Stimulated activated CD8-positive, alpha-beta memory T cell treated with anti-CD3 and anti-CD28 coated beads, Interleukin-2, amount 100 ng/mL, for 48 hours (primary cell): ENCODE measurements at regions not wholly inside any gene's neighbourhood (a gene's known extent, or its start where the extent isn't known, plus 50 kb on each side); places are given as distances from the start of the nearest gene placed in this dataset.

Experiments
- DNase-seq, 2 donors: peaks; one replicate each; pipeline ENCODE4 v3.0.0-alpha.2; 2020; ENCODE audit warnings: low read depth in 2 of 2

DNA sequence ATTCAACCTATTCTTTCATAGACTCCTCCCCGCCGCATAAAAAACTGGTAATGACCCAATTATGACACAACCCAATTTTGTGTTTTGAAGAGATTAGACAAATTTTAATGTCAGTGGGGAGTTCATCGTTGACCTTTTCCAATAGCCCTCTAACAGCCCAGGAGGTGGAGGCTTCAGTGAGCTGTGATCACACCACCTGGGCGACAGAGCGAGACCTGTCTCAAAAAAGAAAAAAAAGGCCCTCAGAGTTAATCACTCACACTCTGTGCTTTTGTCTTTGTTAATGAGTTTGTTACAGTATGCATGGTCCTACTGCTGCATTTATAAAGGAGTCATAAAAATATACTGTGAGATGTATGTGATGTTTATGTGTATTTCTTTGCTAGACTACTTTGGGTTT is 510.6 kb downstream of the CPS1 start:
- no peak for DNase-seq

DNA sequence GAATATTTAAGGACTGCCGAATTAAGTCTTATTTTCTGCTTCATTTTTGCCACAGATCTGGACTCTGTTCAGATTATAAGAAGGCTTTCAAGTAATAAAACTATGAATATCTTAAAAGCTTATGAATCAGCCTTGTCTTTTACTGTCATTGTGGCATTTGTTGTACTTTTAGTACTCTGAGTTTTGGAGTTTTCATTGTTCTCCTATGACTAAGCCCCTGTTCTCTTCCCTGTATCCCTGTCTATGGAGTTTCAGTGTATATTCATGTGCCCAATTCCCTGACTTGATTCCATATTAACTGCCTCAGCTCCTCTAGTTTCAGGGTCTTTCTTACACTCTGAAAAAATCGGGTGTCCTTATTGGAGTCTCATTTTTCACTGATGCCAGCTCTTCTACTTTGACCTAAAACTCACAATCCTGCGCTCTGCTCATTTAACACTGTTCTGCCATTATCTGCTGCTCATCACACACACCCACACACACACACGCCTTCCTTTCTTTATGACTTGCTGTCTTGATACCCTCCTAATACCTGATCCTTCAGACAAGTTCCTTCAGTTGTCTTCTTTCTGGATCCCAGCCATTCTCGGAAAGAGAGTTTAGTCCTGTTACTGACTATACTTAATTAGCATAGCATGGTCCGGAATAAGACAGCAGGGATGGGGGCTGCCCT is 511.8 kb downstream of the CPS1 start:
- no peak for DNase-seq

DNA sequence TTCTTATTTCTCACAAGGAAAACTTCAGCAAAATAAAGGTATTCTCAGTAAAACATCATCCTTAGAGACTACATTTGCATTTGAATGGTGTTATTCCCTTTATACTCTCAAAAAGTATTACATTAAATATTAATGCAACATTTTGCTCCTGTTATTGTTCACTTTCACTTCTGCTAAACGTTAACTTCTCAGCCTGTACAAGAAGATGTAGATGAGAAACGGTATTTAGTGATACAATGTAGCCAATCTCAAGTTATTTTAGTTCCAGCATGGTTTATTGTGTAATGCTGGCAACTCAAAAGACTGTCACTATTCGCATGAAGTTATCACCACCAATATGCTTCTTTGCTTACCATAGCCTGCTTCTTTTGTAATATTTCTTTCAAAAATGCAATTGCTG is 514.1 kb downstream of the CPS1 start:
- DNase-seq = no peak

DNA sequence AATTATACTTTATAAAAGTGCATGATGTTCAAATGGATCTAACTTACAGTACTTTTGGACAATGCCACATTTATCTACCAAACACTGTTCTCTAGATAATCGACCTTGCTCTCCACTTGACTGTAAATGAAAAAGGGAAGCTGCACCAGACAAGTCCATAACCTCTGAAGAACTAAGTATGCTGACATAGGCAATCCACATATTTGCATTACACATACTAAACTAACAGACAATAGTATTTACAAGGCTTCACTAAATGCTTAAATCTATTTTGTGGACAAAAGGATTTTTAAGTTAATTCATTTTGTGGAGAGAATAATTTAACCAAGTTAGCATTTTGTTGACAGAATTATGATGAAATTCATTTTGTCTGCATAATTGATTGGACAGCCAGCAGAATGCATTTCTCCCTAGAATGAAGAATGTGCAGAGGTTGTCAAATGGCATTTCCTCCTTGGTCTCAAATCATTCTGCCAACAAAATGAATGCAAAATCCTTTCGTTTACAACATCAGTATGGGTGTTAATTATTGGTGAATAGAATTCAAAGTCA is 520.9 kb downstream of the CPS1 start:
- DNase-seq = no peak

DNA sequence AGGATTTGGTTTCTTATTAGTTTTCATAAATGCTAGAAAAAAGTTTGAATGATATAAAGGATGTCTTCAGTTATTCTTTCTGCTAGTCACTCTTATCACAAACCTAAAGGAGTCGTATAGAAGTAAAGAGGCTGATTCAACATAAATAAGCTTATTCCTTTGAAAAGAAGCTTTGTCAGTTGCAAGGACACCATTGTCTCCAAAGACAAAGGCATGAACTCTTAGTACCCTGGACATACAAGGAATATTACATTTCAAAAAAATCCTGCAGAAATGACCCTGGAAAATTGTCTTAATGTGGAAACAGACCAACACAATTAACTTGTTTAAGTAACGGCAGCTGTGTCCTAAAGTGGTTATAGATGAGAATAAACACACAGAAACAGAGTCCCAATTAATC is 528.0 kb downstream of the CPS1 start:
- no peak for DNase-seq

DNA sequence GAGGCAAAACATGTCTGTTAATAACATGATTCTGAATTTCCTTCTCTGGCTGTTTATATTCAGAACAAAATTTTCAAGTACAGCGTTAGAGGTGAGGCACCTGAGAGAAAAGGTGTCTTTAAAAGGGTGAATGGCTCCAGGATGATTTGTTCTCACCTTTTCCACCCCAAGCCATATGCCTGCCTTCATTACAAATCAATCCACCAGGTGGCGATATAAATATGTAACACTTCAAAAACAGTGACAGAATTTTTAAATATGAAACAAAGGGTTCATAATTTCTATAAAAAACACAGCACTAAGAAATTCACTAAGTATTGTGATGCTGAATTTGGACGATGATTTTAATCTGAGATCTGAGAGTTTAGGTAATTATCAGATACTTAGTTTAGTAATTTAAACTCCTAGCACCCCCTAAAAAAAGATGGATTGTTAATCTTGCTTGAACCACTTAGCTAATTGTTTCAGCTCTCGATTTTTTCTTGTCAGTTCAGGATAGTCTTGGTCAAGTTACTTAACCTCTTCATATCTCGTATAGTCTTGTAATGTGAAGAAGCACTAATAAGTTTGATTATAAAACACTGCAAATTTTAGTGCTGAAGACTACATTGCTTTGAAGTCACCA is 528.8 kb downstream of the CPS1 start:
- DNase-seq = no peak

DNA sequence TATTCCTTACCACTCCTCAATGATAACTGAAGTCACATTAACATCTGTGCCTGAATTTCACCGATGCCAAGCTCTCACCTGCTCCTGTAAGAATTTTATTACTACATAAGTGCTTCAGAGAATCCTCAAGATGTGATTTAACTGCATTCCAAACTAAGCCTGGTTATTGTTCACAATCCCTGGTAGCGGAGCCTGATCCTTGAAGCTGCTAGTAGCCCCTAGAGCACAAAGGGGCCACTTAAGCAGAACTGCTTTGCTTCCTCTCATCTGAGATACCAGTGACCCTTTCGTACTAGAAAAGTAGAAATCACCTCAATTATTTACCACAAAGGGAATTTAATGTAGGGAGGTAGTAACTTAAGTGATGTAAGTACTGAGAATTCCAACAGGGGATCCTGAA is 529.6 kb downstream of the CPS1 start:
- DNase-seq = no peak

DNA sequence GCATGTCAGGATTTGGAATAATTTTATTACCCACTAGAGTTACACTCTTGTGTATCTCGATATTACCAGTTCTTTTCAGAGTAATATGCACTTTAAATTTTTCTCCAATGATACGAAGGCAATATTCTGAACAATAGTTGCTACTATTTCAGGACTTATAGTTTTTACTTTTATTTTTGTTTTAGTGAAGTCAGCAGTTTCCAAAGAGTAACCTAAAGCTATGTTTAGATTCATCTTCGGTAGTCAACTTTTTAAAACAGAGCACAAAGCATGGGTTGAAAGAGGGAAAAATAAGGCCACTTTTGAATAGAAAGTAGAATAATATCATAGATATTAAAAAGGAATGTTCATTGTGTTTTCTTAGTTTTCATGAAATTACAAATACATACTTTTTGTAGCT is 532.7 kb downstream of the CPS1 start:
- no peak for DNase-seq

DNA sequence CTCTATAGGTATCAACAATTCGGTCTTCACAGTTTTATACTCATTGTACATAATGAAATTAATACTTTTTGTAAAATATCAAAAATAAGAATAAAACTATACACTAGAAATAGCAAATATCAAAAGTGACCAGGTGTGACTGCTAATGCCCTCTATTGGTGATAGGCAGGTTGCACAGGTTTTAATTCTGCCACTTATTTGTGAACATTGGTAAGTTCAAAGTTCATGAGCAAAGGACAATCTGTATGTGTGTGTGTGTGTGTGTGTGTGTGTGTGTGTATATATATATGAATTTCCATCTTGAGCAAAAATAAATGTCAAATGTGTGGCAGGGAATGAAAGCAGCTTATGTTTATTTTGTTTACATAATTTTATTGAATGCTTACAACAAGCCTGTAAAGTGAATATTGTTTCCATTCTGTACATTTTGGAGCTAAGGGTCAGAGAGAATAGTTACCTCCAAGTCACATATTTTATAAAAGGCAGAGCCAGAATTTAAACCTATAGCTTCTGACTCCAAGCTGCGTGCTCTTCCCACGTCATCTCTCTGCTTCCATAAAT is 537.4 kb downstream of the CPS1 start:
- DNase-seq = no peak

DNA sequence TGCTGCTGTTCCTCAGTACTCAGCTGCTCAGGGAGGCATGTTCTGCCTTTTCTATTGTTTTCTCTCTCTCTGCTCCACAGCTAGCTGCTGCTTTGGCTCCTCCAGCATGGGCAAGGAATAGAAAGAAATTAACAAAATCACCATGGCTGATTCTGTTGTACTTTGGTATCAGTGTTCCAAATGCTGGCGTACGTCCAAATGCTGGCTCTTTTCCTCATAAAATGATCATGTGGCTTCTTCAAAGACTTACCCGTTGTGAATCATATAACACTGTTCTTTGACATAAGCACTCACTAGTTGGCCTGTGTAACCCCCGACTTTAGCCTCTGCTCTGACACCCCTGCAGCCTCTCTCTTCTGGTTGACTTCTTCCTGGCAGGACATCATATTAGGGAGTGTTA is 547.6 kb downstream of the CPS1 start:
- DNase-seq = no peak

DNA sequence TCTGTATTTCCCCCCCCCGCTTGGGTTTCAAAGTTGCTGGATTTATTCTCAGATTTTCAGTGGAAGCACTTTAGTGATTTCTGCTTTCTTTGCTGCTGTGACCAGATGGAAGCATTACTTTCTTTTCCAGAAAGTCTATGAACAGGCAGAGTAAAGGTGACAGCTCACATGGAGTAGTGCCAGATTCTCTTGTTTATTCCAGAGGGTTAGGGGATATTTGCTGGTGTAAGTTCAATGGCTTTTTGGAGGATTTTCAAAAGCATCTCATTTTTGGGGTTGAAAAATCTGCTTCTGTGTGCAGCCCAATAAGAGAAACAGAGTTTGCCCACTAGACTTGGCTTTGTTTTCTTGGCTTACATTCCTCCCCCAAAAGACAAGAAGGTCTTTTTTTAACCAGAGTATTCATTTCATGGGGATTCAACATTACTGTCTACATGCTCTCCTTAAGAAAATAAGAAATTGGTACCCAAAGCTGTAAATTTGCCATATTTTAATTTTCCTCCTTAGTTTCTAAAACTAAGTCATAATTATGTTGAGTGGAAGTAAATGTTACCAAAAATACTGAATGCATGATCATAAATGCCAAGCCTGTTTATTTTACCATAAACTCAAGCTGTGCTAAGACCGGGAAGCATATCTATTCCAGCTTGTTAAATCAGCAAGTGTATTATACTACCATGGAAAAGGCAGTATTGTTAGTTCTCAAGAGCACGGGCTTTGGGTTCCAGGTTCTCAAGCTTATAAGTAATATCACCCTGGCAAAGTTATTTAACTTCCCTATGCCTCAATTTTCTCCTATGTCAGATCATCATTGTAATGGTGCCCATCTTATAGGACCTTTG is 557.2 kb downstream of the CPS1 start:
- no peak for DNase-seq

DNA sequence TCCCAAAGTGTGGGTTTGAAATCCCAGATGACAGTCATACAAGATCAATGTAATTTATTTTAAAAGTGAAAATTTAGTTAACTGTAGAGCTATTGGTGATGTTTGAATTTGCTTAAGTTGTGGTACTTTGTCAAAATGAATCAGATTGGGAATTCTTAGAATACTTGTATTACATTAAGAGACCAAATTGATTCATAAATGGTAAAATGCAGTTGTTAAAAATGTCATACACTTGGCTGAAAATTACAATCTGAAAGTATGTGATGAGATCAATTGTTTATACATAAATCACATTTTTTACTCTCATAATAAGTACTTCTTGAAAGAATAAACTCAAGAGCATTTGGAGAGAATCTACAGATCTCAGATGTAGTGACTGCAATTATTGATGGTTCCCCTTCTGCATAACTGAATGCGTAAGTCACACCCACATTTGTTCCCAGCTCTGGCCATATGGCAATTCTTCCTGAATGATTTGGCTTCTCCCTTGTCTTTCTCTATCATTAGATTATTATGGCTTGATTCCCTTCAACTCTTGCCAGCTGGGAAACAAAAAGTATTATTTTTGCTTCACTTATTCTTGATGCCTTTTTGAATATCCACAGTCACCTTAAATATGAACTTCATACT is 558.5 kb downstream of the CPS1 start:
- DNase-seq = no peak

DNA sequence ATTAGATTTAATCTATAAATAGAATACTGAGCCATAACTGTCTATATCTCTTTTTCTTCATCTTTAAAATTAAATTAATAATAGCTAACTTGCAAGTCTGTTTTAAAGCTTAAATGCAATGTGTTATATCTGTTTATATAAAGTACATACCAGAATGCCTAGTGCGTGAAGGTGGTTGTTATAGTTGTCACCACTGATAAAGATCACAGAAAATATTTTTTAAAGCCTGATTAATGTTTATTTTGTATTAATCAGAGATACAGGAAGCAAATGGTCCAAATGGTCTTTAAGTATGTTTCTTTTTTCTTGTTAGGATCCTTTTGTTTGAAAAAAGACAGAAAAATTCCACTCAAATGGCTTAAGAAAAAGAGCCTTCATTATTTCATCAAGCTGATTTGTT is 560.6 kb downstream of the CPS1 start:
- DNase-seq = no peak

DNA sequence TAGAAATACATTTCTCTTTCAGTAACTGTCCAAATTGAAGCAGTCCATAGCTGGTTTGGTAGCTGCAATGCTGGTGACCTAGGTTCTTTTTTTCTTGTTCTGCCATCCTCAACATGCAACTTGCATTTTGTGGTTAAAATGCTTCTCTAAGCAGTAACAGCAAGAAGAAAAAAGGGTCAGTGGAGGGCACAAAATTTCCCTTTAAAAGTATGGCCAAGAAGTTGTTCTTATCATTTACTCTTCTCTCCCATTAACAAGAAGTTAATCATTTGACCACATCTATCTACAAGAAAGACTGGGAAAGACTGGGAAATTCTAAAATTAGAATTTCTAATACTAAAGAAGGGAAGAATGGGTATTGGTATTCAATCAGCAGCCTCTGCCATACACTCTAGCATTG is 569.9 kb downstream of the CPS1 start:
- DNase-seq = no peak

DNA sequence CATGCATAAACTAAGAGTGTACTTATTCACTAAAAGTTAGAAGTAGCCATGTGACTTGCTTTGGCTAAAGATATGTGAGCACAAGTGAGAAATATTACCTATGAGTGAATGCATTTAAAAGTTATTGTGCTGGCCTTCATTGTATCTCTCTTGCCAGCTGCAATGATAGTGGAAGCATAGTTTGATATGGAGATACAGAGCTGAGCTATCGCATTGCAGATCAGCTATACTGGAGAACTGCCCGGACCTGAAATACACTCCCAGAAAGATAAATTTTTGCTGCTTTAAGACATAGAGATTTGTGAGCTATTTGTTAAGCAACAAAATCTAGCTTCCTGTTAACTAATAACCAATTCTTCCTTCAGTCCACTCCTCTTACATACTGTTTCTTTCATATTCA is 571.1 kb downstream of the CPS1 start:
- DNase-seq = no peak

DNA sequence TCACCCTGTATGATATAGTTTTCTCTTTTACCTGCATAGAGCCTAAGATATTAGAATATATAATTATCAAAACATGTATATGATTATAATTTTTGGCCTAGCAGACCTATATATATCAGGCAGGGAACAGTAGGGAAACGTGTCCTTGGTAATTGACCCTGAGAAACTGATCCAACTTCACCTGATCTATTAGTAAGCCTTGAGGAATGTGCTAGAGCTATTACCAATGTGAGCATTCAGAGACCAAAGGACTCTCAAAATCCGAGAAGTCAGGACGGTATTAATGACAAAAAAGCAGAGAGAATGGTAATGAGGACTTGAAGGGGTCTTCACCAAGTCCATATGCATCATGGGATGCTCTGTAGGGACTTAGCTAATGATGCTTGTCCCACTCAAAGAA is 571.9 kb downstream of the CPS1 start:
- DNase-seq = no peak

DNA sequence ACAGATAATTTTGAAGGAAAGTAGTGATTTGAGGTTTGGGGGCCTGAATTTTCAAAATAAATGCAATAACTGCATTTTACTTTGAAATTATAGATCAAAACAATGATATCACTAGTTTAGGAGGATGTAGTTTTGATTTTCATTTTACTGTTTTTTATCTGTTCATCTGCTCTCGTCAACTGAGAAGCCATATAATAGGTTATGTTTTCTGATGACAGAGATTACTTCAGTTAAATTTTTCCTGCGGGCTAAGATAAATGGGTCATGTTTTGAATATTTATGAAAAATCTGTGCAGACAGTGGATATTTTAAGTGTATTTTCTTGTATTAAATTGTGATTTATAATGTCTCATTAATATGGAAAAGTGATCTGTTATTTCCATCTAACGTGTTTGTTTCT is 573.4 kb downstream of the CPS1 start:
- DNase-seq = no peak

DNA sequence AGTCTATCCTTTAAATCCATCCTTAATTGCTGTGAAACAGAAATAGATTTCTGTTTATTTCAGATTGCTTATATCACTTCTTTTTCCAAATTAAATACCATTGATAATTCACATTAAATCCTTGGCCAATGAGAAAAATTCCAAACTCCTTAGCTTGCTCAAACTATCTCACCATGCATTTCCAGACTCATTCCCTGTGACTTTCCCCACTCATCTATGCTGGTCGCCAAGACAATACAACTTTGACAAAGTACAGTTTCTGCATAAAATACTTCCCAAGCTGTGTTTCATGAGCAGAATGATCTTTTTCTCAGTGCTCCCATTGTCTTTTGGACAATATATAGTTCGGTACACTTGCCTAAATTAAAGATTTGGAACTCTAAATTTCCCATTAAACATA is 575.6 kb downstream of the CPS1 start:
- no peak for DNase-seq

DNA sequence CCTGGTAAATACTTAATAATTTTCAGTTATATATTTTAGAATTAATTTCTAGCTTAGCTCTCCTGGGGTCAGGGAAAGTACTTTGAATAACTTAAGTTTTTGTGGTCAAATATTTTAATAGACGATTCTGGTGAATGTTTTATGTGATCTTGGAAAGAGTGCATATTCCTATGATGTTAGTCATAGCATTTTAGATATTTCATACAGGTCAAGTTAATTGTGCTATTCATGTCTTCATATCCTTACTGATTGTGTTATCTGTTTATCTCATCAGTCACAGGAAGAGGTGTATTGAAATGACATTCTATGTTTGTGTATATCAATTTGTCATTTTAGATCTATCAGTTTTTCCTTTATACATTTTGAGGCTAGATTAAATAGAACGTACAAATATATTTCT is 576.2 kb downstream of the CPS1 start:
- no peak for DNase-seq

DNA sequence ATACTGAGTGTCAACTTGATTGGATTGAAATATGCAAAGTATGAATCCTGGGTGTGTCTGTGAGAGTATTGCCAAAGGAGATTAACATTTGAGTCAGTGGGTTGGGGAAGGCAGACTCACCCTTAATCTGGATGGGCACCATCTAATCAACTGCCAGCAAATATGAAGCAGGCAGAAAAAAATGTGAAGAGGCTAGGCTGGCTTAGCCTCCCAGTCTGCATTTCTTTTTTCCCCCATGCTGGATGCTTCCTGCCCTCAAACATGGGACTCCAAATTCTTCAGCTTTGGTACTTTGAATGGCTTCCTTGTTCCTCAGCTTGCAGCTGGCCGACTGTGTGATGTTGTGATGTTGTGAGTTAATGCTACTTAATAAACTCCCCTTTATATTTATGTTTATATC is 577.4 kb downstream of the CPS1 start:
- no peak for DNase-seq

DNA sequence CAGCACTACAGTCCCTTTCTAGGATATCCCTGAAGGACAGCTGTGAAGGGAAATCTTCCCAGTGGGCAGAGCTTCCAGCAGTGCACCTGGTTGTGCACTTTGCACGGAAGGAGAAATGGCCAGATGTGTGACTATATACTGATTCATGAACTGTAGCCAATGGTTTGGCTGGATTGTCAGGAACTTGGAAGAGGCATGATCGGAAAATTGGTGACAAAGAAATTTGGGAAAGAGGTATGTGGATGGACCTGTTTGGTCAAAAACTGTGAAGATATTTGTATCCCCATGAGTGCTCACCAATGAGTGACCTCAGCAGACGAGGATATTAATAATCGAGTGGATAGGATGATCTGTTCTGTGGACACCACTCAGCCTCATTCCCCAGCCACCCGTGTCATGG is 582.2 kb downstream of the CPS1 start:
- no peak for DNase-seq

DNA sequence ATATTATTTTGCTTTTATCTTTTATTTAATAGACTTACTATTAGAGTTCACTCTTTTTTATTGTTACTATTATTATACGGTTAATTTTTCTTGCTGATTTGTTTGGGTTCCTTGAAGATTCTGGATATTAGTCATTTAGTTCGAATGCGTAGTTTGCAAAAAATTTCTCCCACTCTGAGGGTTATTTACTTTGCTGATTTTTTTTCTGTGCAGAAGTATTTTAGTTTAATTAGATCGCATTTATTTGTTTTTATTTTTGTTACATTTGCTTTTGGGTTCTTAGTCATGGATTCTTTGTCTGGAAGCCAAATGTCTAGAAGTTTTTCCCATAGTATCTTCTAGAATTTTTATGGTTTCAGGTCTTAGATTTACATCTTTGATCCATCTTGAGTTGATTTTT is 585.2 kb downstream of the CPS1 start:
- no peak for DNase-seq
